ENCODE measurements at regions not wholly inside any gene's neighbourhood (a gene's known extent, or its start where the extent isn't known, plus 50 kb on each side); places are given as distances from the start of the nearest gene placed in this dataset.

DNA sequence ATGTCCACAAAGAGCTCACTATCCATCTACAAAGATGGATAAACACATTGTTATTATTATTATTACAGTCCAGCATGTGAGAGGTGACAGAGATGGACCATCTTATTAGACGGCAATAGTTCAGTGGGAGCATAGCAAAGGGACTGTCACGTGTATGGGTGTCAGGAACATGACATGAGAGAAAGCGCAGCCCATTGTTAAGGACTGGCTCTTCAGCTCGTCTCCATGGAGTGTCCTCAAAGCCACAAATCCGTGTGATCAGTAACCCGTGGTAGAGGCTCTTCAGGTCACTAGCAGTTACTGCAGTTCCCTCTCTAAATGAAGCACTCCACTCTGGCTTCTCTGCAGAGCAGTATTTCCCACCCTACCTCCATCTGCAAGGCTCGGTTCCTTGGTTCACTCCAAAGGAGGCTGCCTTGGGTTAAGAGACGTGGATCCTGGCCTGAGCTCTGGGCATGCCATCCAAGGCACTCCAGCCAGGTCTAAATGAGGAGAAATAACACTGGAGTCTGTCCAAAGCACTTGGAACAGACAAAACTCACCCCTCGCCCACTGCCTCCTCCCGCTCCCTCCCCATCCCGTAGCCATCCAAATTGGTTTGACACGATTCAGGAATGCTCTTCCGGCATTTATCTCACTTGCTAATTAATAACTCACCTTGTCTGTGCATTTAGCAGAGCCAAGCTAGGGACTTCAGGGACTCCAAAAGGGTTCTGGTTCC, 122.3 kb upstream of the WWC1 start:
- Histone ChIP-seq H3K4me1 (ENCODE audit: control insufficient read depth in 1 of 2, insufficient read depth in 2 of 2, low read length in 2 of 2) (no peaks in the 10 kb centered on the region), H3K4me3 (ENCODE audit: low read depth in 1 of 2, low read length in 2 of 2) (no peak overlapping the region), H3K9me3 (ENCODE audit: control insufficient read depth in 1 of 2, low read length in 2 of 2) (no peaks in the 10 kb centered on the region), H3K27ac (ENCODE audit: low read length) (no peak overlapping the region), H3K36me3 (ENCODE audit: control insufficient read depth in 1 of 2, insufficient read depth in 2 of 2, low read length in 2 of 2) (no peaks in the 10 kb centered on the region), H3K27me3 (ENCODE audit: low read depth, low read length) (no peaks in the 10 kb centered on the region)

DNA sequence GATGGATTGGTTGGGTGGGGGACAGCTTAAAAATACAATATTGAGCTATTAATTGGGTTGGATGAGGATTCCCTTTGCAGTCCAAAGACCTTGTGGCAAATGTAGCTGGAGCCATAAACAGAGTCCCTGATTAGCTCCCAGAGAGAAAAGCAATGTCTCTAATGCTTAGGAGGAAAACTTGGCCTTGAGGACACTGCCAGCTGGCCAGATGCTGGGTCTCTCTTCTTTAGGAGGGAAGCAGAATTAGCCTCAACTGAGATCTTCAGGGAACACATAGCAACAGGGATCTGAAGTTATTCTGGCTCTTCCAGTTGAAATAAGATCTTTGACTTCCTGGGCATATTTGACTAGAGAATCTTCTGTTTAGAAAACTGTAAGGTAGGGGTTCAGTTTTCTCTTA, 121.7 kb upstream of the WWC1 start:
- Histone ChIP-seq H3K27me3 (ENCODE audit: low read depth, low read length) (no peaks in the 10 kb centered on the region), H3K27ac (ENCODE audit: low read length) (no peak overlapping the region), H3K4me1 (ENCODE audit: control insufficient read depth in 1 of 2, insufficient read depth in 2 of 2, low read length in 2 of 2) (no peaks in the 10 kb centered on the region), H3K9me3 (ENCODE audit: control insufficient read depth in 1 of 2, low read length in 2 of 2) (no peaks in the 10 kb centered on the region), H3K4me3 (ENCODE audit: low read depth in 1 of 2, low read length in 2 of 2) (no peak overlapping the region), H3K36me3 (ENCODE audit: control insufficient read depth in 1 of 2, insufficient read depth in 2 of 2, low read length in 2 of 2) (no peaks in the 10 kb centered on the region)

DNA sequence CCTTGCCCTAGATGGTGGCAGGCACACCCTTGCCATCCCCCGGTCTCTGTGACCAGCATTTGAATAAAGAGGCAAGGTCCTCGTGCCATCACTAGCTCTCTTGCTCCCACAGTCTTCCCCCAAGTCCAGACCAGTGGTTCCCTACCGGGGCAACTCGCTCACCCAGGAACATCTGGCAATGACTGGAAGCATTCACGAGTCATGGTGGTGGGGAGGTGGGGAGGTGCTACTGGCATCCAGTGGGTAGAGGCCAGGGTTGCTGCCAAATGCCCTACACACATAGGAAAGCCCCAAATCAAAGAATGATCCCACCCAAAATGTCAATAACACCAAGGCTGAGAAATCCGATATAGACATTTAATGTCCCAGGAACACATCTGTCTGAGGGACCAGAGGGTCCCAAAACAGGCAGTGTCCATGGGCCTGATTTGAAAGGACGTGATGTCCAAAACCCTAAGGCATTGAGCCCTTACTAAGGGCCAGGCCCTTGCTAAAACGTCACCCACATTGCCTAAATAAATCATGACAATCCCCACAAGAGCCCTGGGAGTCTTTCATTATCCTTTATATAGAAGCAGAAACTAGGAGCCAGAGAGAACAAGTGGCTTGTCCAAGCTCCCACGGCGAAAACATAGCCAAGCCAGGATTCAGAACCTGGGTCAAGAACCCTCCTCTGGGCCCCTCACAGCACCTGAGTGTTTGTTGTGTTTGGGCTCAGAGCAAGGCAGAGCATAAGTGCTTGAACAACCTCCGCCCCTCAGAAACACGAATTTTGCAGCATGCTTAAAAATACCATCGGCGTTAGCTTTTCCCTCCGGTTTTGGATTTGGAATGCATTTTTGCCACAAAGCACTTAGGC, 119.3 kb upstream of the WWC1 start:
- no peaks in the 10 kb centered on the region for H3K27me3 ChIP-seq (ENCODE audit: low read depth, low read length)
- no peak overlapping the region for H3K27ac ChIP-seq (ENCODE audit: low read length)
- no peak overlapping the region for H3K4me3 ChIP-seq (ENCODE audit: low read depth in 1 of 2, low read length in 2 of 2)
- no peaks in the 10 kb centered on the region for H3K36me3 ChIP-seq (ENCODE audit: control insufficient read depth in 1 of 2, insufficient read depth in 2 of 2, low read length in 2 of 2)
- no peaks in the 10 kb centered on the region for H3K4me1 ChIP-seq (ENCODE audit: control insufficient read depth in 1 of 2, insufficient read depth in 2 of 2, low read length in 2 of 2)
- H3K9me3 ChIP-seq (ENCODE audit: control insufficient read depth in 1 of 2, low read length in 2 of 2) = no peaks in the 10 kb centered on the region

DNA sequence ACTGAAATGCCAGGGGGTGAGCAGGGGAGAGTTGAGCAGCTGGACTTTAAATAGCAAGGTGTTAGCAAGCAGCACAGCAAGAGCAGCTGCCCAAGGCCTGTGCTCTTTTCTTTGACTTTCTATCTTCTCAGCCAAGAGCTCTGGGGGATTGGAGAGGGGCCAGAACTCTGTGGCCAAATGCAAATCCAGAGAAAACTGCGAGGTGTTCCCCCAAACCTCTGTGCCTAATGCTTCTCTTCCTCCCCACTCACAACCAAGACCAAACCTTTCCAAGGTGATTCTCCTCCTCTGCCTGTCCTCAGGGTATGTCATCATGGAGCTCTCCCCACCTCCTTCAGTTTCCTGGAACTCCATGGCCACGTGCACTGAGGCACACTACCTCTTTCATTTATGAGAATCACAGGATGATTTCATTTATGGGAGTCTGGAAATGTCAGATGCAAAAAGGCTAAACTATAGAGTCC, 118.7 kb upstream of the WWC1 start:
- Histone ChIP-seq H3K36me3 (ENCODE audit: control insufficient read depth in 1 of 2, insufficient read depth in 2 of 2, low read length in 2 of 2) (no peaks in the 10 kb centered on the region), H3K4me1 (ENCODE audit: control insufficient read depth in 1 of 2, insufficient read depth in 2 of 2, low read length in 2 of 2) (no peaks in the 10 kb centered on the region), H3K9me3 (ENCODE audit: control insufficient read depth in 1 of 2, low read length in 2 of 2) (no peaks in the 10 kb centered on the region), H3K4me3 (ENCODE audit: low read depth in 1 of 2, low read length in 2 of 2) (no peak overlapping the region), H3K27ac (ENCODE audit: low read length) (no peak overlapping the region), H3K27me3 (ENCODE audit: low read depth, low read length) (no peaks in the 10 kb centered on the region)

DNA sequence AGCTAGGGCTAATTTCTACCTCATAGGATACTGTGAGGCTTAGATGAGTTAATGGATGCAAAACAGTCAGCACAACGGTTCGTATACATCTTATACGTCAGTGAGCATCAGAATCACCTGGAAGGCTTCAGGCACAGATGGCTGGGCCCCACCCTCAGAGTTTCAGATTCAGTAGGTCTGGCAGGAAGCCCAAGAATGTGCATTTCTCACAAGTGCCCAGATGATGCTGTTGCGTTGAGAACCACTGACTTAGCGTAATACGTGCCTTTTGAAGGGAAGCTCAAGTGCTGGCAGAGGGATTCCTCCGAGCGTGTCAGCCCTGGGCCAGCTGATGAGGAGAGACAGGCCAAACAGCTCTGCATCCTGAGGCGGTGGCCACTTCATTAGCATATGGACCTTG, 117.1 kb upstream of the WWC1 start:
- Histone ChIP-seq H3K4me3 (ENCODE audit: low read depth in 1 of 2, low read length in 2 of 2) (no peak overlapping the region), H3K9me3 (ENCODE audit: control insufficient read depth in 1 of 2, low read length in 2 of 2) (no peaks in the 10 kb centered on the region), H3K36me3 (ENCODE audit: control insufficient read depth in 1 of 2, insufficient read depth in 2 of 2, low read length in 2 of 2) (no peaks in the 10 kb centered on the region), H3K27ac (ENCODE audit: low read length) (no peak overlapping the region), H3K27me3 (ENCODE audit: low read depth, low read length) (no peaks in the 10 kb centered on the region), H3K4me1 (ENCODE audit: control insufficient read depth in 1 of 2, insufficient read depth in 2 of 2, low read length in 2 of 2) (peaks cover 0 to 5% of the 10 kb centered on the region in 2 donors)

DNA sequence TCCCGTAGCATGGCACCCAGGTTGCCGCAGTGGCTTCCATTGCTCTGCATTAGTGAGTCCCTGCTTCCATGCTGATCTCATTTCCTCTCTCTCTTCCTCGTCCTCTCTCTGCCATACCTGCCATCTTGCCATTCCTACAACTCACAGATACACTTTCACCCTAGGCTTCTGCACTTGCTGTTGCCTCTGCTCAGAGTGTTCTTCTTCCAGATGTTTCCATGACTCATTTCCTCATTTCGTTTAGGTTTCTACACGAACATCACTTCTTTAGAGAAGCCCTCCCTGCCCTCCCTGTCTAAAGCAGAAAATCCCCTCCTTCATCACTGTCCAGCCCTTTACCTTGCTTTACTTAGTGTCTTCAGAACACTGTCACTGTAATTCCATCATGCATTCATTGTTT, 115.2 kb upstream of the WWC1 start:
- no peak overlapping the region for H3K27ac ChIP-seq (ENCODE audit: low read length)
- H3K9me3 ChIP-seq (ENCODE audit: control insufficient read depth in 1 of 2, low read length in 2 of 2) = no peaks in the 10 kb centered on the region
- peaks cover 0 to 5% of the 10 kb centered on the region in 2 donors for H3K4me1 ChIP-seq (ENCODE audit: control insufficient read depth in 1 of 2, insufficient read depth in 2 of 2, low read length in 2 of 2)
- H3K4me3 ChIP-seq (ENCODE audit: low read depth in 1 of 2, low read length in 2 of 2) = no peak overlapping the region
- no peaks in the 10 kb centered on the region for H3K27me3 ChIP-seq (ENCODE audit: low read depth, low read length)
- H3K36me3 ChIP-seq (ENCODE audit: control insufficient read depth in 1 of 2, insufficient read depth in 2 of 2, low read length in 2 of 2) = no peaks in the 10 kb centered on the region

DNA sequence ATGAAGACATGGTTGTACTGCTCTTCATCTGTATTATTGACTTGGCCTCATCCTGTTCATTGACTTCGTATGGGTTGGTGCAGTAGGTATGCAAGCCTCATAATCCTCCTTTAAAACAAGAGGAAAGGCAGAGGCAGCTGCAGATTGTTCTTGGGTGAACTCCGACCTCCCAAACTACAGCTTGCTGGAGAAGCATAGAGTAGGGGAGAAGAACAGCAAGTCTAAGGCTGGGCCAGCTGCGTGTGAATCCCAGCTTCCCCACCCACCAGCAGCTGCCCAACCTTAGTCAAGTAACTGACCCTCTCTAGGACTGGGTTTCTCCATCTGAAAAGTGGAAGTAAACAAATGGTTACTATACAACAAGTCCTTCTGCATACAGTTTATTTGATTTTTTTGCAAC, 114.5 kb upstream of the WWC1 start:
- H3K36me3 ChIP-seq (ENCODE audit: control insufficient read depth in 1 of 2, insufficient read depth in 2 of 2, low read length in 2 of 2) = no peaks in the 10 kb centered on the region
- no peaks in the 10 kb centered on the region for H3K27me3 ChIP-seq (ENCODE audit: low read depth, low read length)
- H3K4me3 ChIP-seq (ENCODE audit: low read depth in 1 of 2, low read length in 2 of 2) = no peak overlapping the region
- peaks cover 0 to 5% of the 10 kb centered on the region in 2 donors for H3K4me1 ChIP-seq (ENCODE audit: control insufficient read depth in 1 of 2, insufficient read depth in 2 of 2, low read length in 2 of 2)
- no peak overlapping the region for H3K27ac ChIP-seq (ENCODE audit: low read length)
- no peaks in the 10 kb centered on the region for H3K9me3 ChIP-seq (ENCODE audit: control insufficient read depth in 1 of 2, low read length in 2 of 2)

DNA sequence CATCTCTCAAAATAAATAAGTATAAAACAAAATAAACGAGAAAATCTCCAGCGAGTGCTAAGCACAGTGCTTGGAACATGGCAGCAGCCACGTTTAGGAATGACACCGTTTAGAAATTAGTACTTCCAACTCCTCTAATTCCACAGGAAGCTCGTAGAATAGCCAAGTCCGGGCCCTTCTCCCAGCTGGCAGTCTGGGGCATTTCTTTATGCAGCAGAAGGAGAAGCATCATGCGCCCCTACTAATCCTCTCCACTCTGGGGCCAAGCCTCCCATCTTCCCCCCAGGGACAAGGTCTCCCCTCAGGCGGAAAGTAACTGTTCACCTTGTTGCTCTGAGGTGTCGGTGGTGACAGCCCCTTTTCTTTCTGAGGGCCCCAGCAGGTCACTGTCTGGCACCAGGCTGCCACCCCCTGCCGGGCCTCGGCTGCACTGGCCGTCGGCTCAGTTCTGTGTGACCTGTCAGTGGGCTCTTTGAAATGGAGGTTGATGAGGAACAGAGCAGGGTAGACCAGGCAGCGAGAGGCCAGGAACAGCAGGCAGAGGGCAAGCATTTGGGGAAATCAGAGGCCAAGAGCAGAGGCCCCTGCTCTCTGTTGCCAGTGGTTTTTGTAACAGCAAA, 113.5 kb upstream of the WWC1 start:
- Histone ChIP-seq H3K27me3 (ENCODE audit: low read depth, low read length) (no peaks in the 10 kb centered on the region), H3K9me3 (ENCODE audit: control insufficient read depth in 1 of 2, low read length in 2 of 2) (no peaks in the 10 kb centered on the region), H3K4me1 (ENCODE audit: control insufficient read depth in 1 of 2, insufficient read depth in 2 of 2, low read length in 2 of 2) (peaks cover 0 to 5% of the 10 kb centered on the region in 2 donors), H3K4me3 (ENCODE audit: low read depth in 1 of 2, low read length in 2 of 2) (no peak overlapping the region), H3K36me3 (ENCODE audit: control insufficient read depth in 1 of 2, insufficient read depth in 2 of 2, low read length in 2 of 2) (no peaks in the 10 kb centered on the region), H3K27ac (ENCODE audit: low read length) (no peak overlapping the region)

DNA sequence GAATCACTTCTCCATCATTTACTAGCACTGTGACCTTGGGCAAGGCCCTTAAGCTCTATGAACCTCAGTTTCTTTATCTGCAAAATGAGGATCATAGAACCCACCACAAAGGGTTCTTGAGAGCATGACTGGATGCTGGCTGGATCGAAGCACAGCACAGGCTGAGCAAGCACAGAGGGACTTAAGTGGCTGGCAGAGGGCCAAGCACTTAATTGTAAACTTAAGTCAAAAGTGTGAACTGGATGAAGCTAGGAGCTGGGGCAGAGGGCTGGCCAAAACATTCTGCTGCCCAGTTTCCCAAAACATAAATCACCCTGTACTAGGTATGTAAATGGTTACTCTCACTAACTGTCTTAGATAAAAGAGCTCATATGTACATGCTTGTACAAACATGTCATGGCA, 112.3 kb upstream of the WWC1 start:
- Histone ChIP-seq H3K4me3 (ENCODE audit: low read depth in 1 of 2, low read length in 2 of 2) (no peak overlapping the region), H3K27me3 (ENCODE audit: low read depth, low read length) (no peaks in the 10 kb centered on the region), H3K4me1 (ENCODE audit: control insufficient read depth in 1 of 2, insufficient read depth in 2 of 2, low read length in 2 of 2) (peaks cover 0 to 5% of the 10 kb centered on the region in 2 donors), H3K36me3 (ENCODE audit: control insufficient read depth in 1 of 2, insufficient read depth in 2 of 2, low read length in 2 of 2) (no peaks in the 10 kb centered on the region), H3K9me3 (ENCODE audit: control insufficient read depth in 1 of 2, low read length in 2 of 2) (no peaks in the 10 kb centered on the region), H3K27ac (ENCODE audit: low read length) (no peak overlapping the region)

DNA sequence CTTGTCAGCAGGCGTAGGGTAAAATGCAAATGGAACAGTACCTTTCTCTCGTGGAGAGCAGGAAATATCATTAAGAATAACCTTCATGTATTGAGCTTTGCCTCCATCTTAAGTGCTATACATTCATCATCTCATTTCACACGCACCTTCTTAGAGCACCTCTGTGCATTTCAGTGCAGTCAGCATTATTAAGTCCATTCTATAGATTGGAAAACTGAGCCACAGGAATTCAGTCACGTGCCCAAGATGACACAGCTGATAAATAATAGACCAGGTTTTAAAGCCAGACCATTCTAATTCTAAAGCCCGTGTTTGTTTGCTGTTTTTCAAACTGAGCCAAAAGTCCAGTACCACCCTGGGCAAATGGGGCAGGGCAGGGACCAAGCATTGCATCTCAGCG, 109.2 kb upstream of the WWC1 start:
- H3K27ac ChIP-seq (ENCODE audit: low read length) = no peak overlapping the region
- no peaks in the 10 kb centered on the region for H3K27me3 ChIP-seq (ENCODE audit: low read depth, low read length)
- H3K9me3 ChIP-seq (ENCODE audit: control insufficient read depth in 1 of 2, low read length in 2 of 2) = no peaks in the 10 kb centered on the region
- H3K4me3 ChIP-seq (ENCODE audit: low read depth in 1 of 2, low read length in 2 of 2) = no peak overlapping the region
- H3K36me3 ChIP-seq (ENCODE audit: control insufficient read depth in 1 of 2, insufficient read depth in 2 of 2, low read length in 2 of 2) = no peaks in the 10 kb centered on the region
- H3K4me1 ChIP-seq (ENCODE audit: control insufficient read depth in 1 of 2, insufficient read depth in 2 of 2, low read length in 2 of 2) = peaks cover 0 to 5% of the 10 kb centered on the region in 2 donors

DNA sequence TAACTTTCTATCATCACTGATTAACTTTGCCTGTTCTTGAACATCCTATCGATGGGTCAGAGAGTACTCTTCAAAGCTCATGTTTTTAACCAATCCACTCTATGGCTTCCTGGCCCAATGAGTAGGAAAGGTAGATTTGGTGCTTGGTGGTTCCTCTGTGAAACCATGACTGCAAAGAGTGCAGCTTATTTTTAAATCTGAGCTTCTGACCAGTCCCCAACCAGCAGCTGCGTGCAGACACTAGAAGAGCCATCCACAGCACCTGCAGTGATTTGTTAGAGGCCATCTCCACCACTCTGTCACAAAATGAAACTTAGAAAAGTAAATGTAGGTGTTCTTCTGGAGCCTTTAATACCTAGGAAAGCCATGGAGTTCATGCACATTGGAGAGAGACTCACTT, 107.3 kb upstream of the WWC1 start:
- H3K27ac ChIP-seq (ENCODE audit: low read length) = no peak overlapping the region
- no peak overlapping the region for H3K4me3 ChIP-seq (ENCODE audit: low read depth in 1 of 2, low read length in 2 of 2)
- H3K4me1 ChIP-seq (ENCODE audit: control insufficient read depth in 1 of 2, insufficient read depth in 2 of 2, low read length in 2 of 2) = no peaks in the 10 kb centered on the region
- H3K27me3 ChIP-seq (ENCODE audit: low read depth, low read length) = no peaks in the 10 kb centered on the region
- H3K9me3 ChIP-seq (ENCODE audit: control insufficient read depth in 1 of 2, low read length in 2 of 2) = no peaks in the 10 kb centered on the region
- no peaks in the 10 kb centered on the region for H3K36me3 ChIP-seq (ENCODE audit: control insufficient read depth in 1 of 2, insufficient read depth in 2 of 2, low read length in 2 of 2)

All from muscle layer of duodenum (tissue), 2 donors.